NCI-H2171 (cell line): ENCODE measurements at regions not wholly inside any gene's neighbourhood (a gene's known extent, or its start where the extent isn't known, plus 50 kb on each side); places are given as distances from the start of the nearest gene placed in this dataset.
"Not testable (repeated sequence)": the region's sequence is repeated elsewhere in the genome, so short reads cannot be mapped to it uniquely, and the experiment has no call there.

Experiments used
- DNase-seq: peaks from one replicate; lab custom pipeline; 2025; lab: John Stamatoyannopoulos, UW

GRCh38 chr7:85320699-85321476, 134.0 kb upstream of the SEMA3D start:
- no peak for DNase-seq

GRCh38 chr7:85316489-85316888, 129.6 kb upstream of the SEMA3D start:
- DNase-seq: no peak

- DNase-seq: no peak
Measured at GRCh38 chr7:85310301-85310700, 123.4 kb upstream of the SEMA3D start.

DNA sequence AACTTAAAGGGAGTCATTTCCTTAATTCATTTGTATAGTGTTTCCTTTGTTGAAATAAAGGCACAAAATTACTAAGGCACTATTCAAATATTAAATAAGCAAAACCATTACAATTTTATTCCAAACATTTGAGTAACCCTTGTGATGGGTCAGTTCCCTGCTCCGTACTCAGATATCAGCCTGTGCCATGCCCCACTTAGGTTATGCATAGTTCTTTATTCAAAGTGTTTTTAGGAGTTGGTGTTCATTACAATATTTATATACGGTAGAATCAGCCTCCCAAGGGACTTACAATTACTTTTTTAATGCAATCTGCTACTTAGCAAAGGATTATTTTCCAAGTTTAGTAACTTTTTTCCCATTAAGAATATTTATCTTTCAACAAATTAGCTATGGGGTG, 119.3 kb upstream of the SEMA3D start:
- DNase-seq: no peak

DNA sequence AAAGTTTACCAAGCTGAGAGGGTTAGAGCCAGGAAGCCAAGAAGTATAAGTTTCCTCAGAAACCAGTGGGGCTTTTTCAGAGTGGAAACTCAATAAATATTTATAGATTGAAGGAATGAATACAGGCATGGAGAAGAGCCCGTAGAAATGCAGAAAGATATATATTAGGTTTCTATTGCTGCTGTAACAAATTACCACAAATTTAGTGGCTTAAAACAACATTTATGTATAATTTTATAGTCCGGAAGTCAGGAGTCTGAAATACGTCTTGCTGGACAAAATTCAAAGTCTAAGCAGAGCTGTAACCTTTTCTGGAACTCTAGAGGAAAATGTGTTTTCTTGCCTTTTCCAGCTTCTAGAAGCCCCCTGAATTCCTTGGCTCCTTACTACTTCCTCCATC, 107.3 kb upstream of the SEMA3D start:
- no peak for DNase-seq

DNA sequence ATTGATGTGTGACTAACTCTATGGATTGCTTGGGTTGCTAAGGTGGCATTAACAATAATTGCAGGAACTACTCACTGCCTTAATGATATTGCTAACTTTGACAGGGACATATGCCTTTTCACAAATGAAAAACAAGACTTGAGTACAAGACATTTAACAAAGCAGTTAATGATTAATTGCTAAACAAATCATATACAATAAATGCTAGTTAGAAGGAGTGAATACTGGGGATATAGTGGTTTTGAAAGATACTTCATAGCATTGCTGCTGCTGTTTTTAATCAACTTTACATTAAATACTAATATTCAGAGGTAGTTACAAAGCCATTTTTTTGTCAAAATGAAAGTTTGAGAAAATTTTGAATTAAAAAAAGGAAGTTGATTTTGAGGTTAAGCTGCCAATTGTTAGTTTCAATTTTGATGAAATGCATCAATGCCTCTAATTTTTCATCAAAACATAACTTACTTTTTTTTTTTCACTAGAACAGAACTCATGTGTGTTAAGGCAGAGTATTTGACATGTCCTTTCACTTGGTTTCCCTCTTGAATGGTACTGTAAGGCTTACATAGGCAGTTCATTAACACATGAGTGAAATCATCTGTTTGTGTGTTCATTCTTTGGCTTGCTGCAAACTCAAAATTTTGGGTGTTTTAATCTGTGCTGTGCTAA, 106.2 kb upstream of the SEMA3D start:
- DNase-seq: no peak

- DNase-seq: no peak
Measured at GRCh38 chr7:85290269-85290668, 103.4 kb upstream of the SEMA3D start.

GRCh38 chr7:85289279-85289678, 102.4 kb upstream of the SEMA3D start:
- DNase-seq: no peak

DNA sequence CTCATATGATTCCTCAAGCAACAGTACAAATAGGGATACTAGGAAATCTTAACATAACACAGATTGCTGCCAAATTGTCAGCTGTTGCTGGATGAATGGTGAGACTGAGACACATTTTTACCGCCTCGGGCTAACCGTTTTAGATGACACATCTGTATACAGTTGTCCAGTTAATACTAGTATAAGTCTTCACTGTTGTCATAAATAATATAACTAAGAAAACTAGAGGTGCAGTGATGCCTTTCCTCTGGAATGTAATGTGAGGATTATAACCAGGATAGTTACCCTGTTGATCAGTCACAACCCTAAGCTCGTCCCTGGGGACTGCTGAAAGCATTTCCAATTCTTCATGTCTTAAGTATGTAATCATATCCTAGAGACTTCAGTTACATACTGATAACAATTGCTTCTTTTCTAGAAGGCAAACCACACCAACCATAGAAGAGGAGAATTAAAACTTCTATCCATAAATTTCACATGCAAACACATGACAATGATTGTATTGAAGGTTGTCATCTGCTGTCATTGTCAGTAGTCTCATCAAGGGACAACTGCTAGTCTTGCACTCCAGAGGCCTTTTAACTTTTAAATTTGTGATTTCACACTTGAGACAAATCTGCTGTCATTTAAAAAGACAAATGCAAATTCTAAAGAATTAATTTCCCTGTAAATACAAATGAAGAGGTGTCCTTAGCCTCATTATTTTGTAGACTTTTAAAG, 100.4 kb upstream of the SEMA3D start:
- DNase-seq: no peak

GRCh38 chr7:85286446-85286845, 99.6 kb upstream of the SEMA3D start:
- DNase-seq: no peak

- DNase-seq: no peak
Measured at GRCh38 chr7:85285527-85285926, 98.7 kb upstream of the SEMA3D start.

GRCh38 chr7:85275204-85275603, 88.3 kb upstream of the SEMA3D start:
- DNase-seq: no peak

- no peak for DNase-seq
Measured at GRCh38 chr7:85274454-85274853, 87.6 kb upstream of the SEMA3D start.

DNA sequence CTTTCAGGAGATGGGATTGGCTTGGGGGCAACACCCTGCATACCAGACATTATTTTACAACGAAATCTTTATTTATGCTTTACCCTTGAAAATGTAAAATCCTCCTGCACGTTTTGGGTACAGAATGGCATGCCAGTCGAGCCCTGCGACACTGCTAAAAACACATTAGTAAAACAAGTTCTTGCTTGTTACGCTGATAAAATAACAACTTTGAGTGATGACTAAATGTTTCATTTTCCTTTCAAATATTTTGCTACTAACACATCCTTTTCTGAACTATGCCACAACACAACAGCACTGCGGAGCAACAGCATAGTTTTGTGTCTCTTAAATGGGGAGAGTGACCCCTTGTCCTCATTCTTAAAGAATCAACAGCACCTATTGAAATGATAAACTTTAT, 76.0 kb upstream of the SEMA3D start:
- DNase-seq: no peak

- DNase-seq: no peak
Measured at GRCh38 chr7:85261336-85261735, 74.5 kb upstream of the SEMA3D start.

- DNase-seq: not testable (repeated sequence)
Measured at GRCh38 chr7:85249787-85250186, 62.9 kb upstream of the SEMA3D start.

DNA sequence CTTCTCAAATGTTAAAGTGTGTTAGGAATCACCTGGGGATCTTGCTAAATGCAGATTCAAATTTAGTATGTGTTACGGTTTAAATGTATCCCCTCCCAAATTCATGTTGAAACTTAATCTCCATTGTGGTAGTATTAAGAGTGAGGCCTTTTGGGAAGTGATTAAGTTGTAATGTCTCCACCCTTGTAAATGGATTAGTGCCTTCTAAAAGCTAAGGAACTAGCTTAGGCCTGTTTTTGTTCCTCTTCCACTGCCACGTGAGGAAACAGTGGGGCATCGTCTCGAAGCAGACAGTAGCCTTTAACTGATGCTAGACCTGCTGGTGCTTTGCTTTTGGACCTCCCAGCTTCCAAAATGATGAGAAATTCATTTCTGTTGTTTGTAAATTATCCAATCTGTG, 52.3 kb upstream of the SEMA3D start:
- no peak for DNase-seq

GRCh38 chr7:85237721-85238120, 50.9 kb upstream of the SEMA3D start:
- no peak for DNase-seq
